ENCODE measurements at regions not wholly inside any gene's neighbourhood (a gene's known extent, or its start where the extent isn't known, plus 50 kb on each side); places are given as distances from the start of the nearest gene placed in this dataset.

- TF ChIP-seq RFXANK (CRISPR knock-in tag; IDR thresholded peaks at IDR 0.05) (no peak), ZFY (CRISPR knock-in tag; IDR thresholded peaks at IDR 0.05) (no peak), CTCF (CRISPR knock-in tag; IDR thresholded peaks at IDR 0.05) (no peak), HOXD1 (CRISPR knock-in tag; IDR thresholded peaks at IDR 0.05) (no peak), JUNB (CRISPR knock-in tag; IDR thresholded peaks at IDR 0.05; ENCODE audit: borderline replicate concordance) (no peak), MLLT10 (CRISPR knock-in tag; IDR thresholded peaks at IDR 0.05) (no peak), CEBPB (IDR thresholded peaks at IDR 0.05; ENCODE audit: borderline replicate concordance, low read depth, low read length) (no peak), ZNF317 (CRISPR knock-in tag; IDR thresholded peaks at IDR 0.05) (no peak), EZH2 (conservative IDR thresholded peaks at IDR 0.05; ENCODE audit: low read depth, low read length) (no peak), SIN3A (IDR thresholded peaks at IDR 0.05; ENCODE audit: borderline replicate concordance, low read depth, low read length) (no peak), KLF16 (CRISPR knock-in tag; IDR thresholded peaks at IDR 0.05) (no peak), HIVEP1 (CRISPR knock-in tag; IDR thresholded peaks at IDR 0.05) (no peak), CEBPZ (IDR thresholded peaks at IDR 0.05; ENCODE audit: low read length) (no peak)
- TF ChIP-seq, protein P1, sequence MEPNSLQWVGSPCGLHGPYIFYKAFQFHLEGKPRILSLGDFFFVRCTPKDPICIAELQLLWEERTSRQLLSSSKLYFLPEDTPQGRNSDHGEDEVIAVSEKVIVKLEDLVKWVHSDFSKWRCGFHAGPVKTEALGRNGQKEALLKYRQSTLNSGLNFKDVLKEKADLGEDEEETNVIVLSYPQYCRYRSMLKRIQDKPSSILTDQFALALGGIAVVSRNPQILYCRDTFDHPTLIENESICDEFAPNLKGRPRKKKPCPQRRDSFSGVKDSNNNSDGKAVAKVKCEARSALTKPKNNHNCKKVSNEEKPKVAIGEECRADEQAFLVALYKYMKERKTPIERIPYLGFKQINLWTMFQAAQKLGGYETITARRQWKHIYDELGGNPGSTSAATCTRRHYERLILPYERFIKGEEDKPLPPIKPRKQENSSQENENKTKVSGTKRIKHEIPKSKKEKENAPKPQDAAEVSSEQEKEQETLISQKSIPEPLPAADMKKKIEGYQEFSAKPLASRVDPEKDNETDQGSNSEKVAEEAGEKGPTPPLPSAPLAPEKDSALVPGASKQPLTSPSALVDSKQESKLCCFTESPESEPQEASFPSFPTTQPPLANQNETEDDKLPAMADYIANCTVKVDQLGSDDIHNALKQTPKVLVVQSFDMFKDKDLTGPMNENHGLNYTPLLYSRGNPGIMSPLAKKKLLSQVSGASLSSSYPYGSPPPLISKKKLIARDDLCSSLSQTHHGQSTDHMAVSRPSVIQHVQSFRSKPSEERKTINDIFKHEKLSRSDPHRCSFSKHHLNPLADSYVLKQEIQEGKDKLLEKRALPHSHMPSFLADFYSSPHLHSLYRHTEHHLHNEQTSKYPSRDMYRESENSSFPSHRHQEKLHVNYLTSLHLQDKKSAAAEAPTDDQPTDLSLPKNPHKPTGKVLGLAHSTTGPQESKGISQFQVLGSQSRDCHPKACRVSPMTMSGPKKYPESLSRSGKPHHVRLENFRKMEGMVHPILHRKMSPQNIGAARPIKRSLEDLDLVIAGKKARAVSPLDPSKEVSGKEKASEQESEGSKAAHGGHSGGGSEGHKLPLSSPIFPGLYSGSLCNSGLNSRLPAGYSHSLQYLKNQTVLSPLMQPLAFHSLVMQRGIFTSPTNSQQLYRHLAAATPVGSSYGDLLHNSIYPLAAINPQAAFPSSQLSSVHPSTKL (CRISPR knock-in tag; IDR thresholded peaks at IDR 0.05) = no peak
These were observed 109.8 kb upstream of the DST start for GRCh38 chr6:56752534-56752933.

All from HepG2 (cell line).